Ovary (tissue), 7 donors: ENCODE measurements at regions not wholly inside any gene's neighbourhood (a gene's known extent, or its start where the extent isn't known, plus 50 kb on each side); places are given as distances from the start of the nearest gene placed in this dataset.

ENCODE experiments used
- DNase-seq, 5 donors: peaks; one replicate each; pipeline ENCODE4 v3.0.0-alpha.2; 2019 to 2020
- H3K27ac ChIP-seq, 2 donors: fragments of 200-600 bp; one replicate each; pipeline versions ENCODE4 v1.5.1 to v1.8.0; 2019 to 2022
- H3K27me3 ChIP-seq: fragments of 200-600 bp; one replicate; pipeline ENCODE4 v1.8.0; 2022
- H3K36me3 ChIP-seq: fragments of 200-600 bp; sonication (generic); one replicate; pipeline ENCODE4 v1.5.1; 2019
- H3K4me1 ChIP-seq: one replicate; pipeline ENCODE4 v1.8.1; 2013; ENCODE audit warnings: mild to moderate bottlenecking, moderate library complexity; ENCODE audit not compliant: insufficient read depth
- H3K4me3 ChIP-seq: fragments of 200-600 bp; sonication (generic); one replicate; pipeline ENCODE4 v1.5.1; 2017
- H3K9me3 ChIP-seq, 2 donors: fragments of 200-600 bp in 1 of 2; sonication (generic) in 1 of 2; one replicate each; pipeline versions ENCODE4 v1.5.1 to v1.8.1; 2013 to 2019; ENCODE audit warnings: mild to moderate bottlenecking in 1 of 2, moderate library complexity in 1 of 2
- EP300 ChIP-seq: sonication (generic); formaldehyde crosslinking; IDR thresholded peaks from one replicate; pipeline ENCODE4 v1.6.1; 2017; ENCODE audit warnings: antibody characterized with exemption
- POLR2A ChIP-seq: fragments of 450-650 bp; IDR thresholded peaks from one replicate; pipeline ENCODE4 v1.6.1; 2017; ENCODE audit warnings: antibody characterized with exemption, mild to moderate bottlenecking, moderate library complexity
- WGBS, 3 donors: extraction: QIAGEN DNeasy Blood & Tissue Kit in 1 of 3; methylation state at CpG; one replicate each; pipeline versions ENCODE4 v1.1.5 to v1.1.7; 2013 to 2017; 5-methylcytosine and 5-hydroxymethylcytosine counted together
- intact Hi-C, 4 donors: fragments of 100-400 bp; cut with DNase I; formaldehyde crosslinking; loops; one replicate each; pipeline versions ENCODE4 v1.11.0 to v1.15.1; 2022 to 2023
- TF ChIP-seq, protein P1 (sequence below), 3 donors: fragments of 450-650 bp in 2 of 3; fragments of 200-600 bp in 1 of 3; IDR thresholded peaks; one replicate each; pipeline versions ENCODE4 v1.5.1 to v1.8.0; 2016 to 2022; ENCODE audit warnings: antibody characterized with exemption in 3 of 3, mild to moderate bottlenecking in 1 of 3
- donor health status: DM: no; HTN: no; CAD: no; lungs with moderate emphysema.
- donor health status: DM: no; HTN: no; CAD: no.
- donor health status: Bipolar disorder and iron deficiency.
- donor health status: DM: no; HTN: no; CAD: no.
- donor health status: DM: yes; HTN: yes; CAD: no.

GRCh38 chr4:152095701-152096070 is 334.9 kb upstream of the GATB start:
- intact Hi-C loops, result no loop called here
- WGBS, 3 donors, result 71 to 94% (median 93%) methylated on average over 1 of the region's 1 CpG
- Histone ChIP-seq H3K9me3 (no peaks in the 10 kb centered on the region), H3K4me1 (no peaks in the 10 kb centered on the region), H3K27me3 (no peaks in the 10 kb centered on the region), H3K36me3 (no peaks in the 10 kb centered on the region), H3K4me3 (no peak overlapping the region), H3K27ac (no peak overlapping the region)
- DNase-seq, result no peak
- TF ChIP-seq, protein P1, sequence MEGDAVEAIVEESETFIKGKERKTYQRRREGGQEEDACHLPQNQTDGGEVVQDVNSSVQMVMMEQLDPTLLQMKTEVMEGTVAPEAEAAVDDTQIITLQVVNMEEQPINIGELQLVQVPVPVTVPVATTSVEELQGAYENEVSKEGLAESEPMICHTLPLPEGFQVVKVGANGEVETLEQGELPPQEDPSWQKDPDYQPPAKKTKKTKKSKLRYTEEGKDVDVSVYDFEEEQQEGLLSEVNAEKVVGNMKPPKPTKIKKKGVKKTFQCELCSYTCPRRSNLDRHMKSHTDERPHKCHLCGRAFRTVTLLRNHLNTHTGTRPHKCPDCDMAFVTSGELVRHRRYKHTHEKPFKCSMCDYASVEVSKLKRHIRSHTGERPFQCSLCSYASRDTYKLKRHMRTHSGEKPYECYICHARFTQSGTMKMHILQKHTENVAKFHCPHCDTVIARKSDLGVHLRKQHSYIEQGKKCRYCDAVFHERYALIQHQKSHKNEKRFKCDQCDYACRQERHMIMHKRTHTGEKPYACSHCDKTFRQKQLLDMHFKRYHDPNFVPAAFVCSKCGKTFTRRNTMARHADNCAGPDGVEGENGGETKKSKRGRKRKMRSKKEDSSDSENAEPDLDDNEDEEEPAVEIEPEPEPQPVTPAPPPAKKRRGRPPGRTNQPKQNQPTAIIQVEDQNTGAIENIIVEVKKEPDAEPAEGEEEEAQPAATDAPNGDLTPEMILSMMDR (IDR thresholded peaks at IDR 0.05), result no peak
- TF ChIP-seq POLR2A, result no peak
- TF ChIP-seq EP300, result no peak

GRCh38 chr4:152094970-152095700 is 334.3 kb upstream of the GATB start:
- Histone ChIP-seq H3K9me3 (no peaks in the 10 kb centered on the region), H3K4me3 (no peak overlapping the region), H3K36me3 (no peaks in the 10 kb centered on the region), H3K4me1 (no peaks in the 10 kb centered on the region), H3K27me3 (no peaks in the 10 kb centered on the region), H3K27ac (no peak overlapping the region)
- WGBS, 3 donors, result 22 to 55% (median 35%) methylated on average over 8 of the region's 8 CpGs
- TF ChIP-seq EP300 (no peak), POLR2A (no peak)
- TF ChIP-seq, protein P1 (IDR thresholded peaks at IDR 0.05), result no peak
- intact Hi-C loops, result no loop called here
- DNase-seq, result no peak

DNA sequence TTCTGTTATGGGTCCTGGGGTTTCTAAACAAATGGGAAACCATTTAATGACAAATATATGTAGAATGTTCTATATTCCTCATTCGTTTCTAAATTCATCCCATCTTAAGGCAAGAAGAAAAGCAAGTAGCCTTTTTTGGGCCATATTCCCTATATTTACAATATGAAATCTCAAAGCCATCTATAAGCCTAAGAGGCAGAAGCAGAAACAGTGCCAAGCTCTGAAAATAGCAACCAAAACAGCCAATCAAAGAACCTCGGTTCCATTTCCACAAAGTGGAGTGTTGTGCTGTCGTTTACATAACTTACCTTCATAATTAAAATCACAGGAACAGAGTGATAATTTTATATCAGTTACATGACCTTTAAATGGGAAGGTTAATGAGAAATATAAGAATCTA is 330.6 kb upstream of the GATB start:
- no peak for DNase-seq
- Histone ChIP-seq H3K36me3 (no peaks in the 10 kb centered on the region), H3K27ac (no peak overlapping the region), H3K4me3 (no peak overlapping the region), H3K9me3 (no peaks in the 10 kb centered on the region), H3K4me1 (no peaks in the 10 kb centered on the region), H3K27me3 (no peaks in the 10 kb centered on the region)
- TF ChIP-seq, protein P1 (IDR thresholded peaks at IDR 0.05), result no peak
- TF ChIP-seq EP300 (no peak), POLR2A (no peak)
- WGBS, 3 donors, result 78 to 80% (median 79%) methylated on average over 3 of the region's 3 CpGs
- intact Hi-C loops, result no loop called here

DNA sequence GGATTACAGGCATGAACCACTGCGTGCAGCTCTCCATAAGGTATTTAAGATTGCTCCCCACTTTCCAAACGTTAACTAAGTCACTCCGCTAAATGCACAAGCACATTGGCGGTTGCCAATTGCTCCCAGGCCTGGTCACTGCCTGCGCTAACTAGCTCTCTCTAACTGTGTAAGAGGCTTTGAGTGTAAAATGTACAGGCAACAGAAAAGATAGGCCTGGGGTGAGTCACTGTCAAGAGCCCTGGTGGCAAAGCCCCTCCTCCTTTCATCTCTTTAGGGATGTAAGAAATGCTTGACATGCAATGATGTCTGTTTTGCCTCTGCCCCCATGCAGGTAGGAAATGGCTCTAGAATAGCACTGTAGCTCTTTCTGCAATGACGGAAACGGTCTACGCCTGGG is 329.7 kb upstream of the GATB start:
- no peaks in the 10 kb centered on the region for H3K36me3 ChIP-seq
- no peak overlapping the region for H3K27ac ChIP-seq
- no peaks in the 10 kb centered on the region for H3K9me3 ChIP-seq
- intact Hi-C loops, result no loop called here
- no peaks in the 10 kb centered on the region for H3K27me3 ChIP-seq
- H3K4me1 ChIP-seq, result no peaks in the 10 kb centered on the region
- H3K4me3 ChIP-seq, result no peak overlapping the region
- TF ChIP-seq POLR2A, result no peak
- TF ChIP-seq EP300, result no peak
- TF ChIP-seq, protein P1 (IDR thresholded peaks at IDR 0.05), result no peak
- DNase-seq, result no peak
- 92 to 97% (median 92%) methylated on average over 8 of the region's 8 CpGs for WGBS, 3 donors
